Tibial nerve (tissue), 4 donors: ENCODE measurements at regions not wholly inside any gene's neighbourhood (a gene's known extent, or its start where the extent isn't known, plus 50 kb on each side); places are given as distances from the start of the nearest gene placed in this dataset.

Experiments used
- DNase-seq, 2 donors: peaks; one replicate each; pipeline ENCODE4 v3.0.0-alpha.2; 2019; ENCODE audit warnings: low spot score in 2 of 2
- H3K27ac ChIP-seq, 4 donors: fragments of 200-600 bp; sonication (generic) in 3 of 4; one replicate each; pipeline ENCODE4 v1.5.1; 2017 to 2019; ENCODE audit warnings: mild to moderate bottlenecking in 1 of 4
- H3K27me3 ChIP-seq, 2 donors: fragments of 200-600 bp; sonication (generic) in 1 of 2; one replicate each; pipeline versions ENCODE4 v1.5.1 to v1.6.0; 2017 to 2019
- H3K36me3 ChIP-seq, 3 donors: fragments of 200-600 bp; sonication (generic); one replicate each; pipeline ENCODE4 v1.5.1; 2018 to 2019
- H3K4me1 ChIP-seq, 4 donors: fragments of 200-600 bp; sonication (generic) in 3 of 4; one replicate each; pipeline ENCODE4 v1.5.1; 2017 to 2019
- H3K4me3 ChIP-seq, 4 donors: fragments of 200-600 bp; sonication (generic) in 3 of 4; one replicate each; pipeline ENCODE4 v1.5.1; 2017 to 2019; ENCODE audit warnings: mild to moderate bottlenecking in 1 of 4, moderate library complexity in 1 of 4
- H3K9me3 ChIP-seq, 4 donors: fragments of 200-600 bp; sonication (generic) in 3 of 4; one replicate each; pipeline ENCODE4 v1.5.1; 2017 to 2019
- EP300 ChIP-seq, 2 donors: sonication (generic); formaldehyde crosslinking; IDR thresholded peaks; one replicate each; pipeline ENCODE4 v1.6.1; 2017; ENCODE audit warnings: antibody characterized with exemption in 2 of 2, mild to moderate bottlenecking in 1 of 2
- POLR2A ChIP-seq, 2 donors: fragments of 450-650 bp; IDR thresholded peaks; one replicate each; pipeline ENCODE4 v1.6.1; 2017; ENCODE audit warnings: antibody characterized with exemption in 2 of 2, mild to moderate bottlenecking in 2 of 2, moderate library complexity in 2 of 2
- WGBS, 2 donors: methylation state at CpG; one replicate each; pipeline ENCODE4 v1.1.5; 2018; 5-methylcytosine and 5-hydroxymethylcytosine counted together
- TF ChIP-seq, protein P1 (sequence below), 5 experiments: fragments of 200-600 bp in 3 of 5; fragments of 450-650 bp in 2 of 5; sonication (generic) in 3 of 5; IDR thresholded peaks; one replicate each; pipeline ENCODE4 v1.5.1; 2016 to 2019; ENCODE audit warnings: antibody characterized with exemption in 5 of 5, mild to moderate bottlenecking in 3 of 5, moderate library complexity in 2 of 5

DNA sequence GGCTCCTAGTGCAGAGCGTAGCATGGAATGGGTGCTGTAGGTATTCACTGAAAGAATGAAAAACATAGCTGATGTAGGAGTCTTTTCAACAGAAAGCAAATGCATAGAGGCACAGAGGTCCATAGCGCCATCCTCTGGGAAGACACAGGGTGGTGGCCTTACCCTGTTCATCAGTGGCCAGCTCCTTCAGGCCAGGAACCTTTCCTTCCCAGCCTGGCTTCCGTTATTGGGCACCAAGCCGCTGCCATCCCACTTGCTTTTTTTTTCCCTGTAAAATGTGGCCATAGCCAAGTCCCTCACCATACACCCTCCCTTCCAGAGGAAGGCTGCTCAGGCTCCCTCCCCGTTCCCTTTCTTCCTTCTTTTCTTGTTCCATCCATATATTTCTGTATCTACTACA is 118.1 kb downstream of the ZNF621 start:
- DNase-seq = no peak
- Histone ChIP-seq H3K4me3 (no peak overlapping the region), H3K9me3 (no peaks in the 10 kb centered on the region), H3K4me1 (peaks cover 0 to 7% (median 0%) of the 10 kb centered on the region in 4 donors), H3K36me3 (no peaks in the 10 kb centered on the region), H3K27ac (no peak overlapping the region), H3K27me3 (no peaks in the 10 kb centered on the region)
- TF ChIP-seq, protein P1, sequence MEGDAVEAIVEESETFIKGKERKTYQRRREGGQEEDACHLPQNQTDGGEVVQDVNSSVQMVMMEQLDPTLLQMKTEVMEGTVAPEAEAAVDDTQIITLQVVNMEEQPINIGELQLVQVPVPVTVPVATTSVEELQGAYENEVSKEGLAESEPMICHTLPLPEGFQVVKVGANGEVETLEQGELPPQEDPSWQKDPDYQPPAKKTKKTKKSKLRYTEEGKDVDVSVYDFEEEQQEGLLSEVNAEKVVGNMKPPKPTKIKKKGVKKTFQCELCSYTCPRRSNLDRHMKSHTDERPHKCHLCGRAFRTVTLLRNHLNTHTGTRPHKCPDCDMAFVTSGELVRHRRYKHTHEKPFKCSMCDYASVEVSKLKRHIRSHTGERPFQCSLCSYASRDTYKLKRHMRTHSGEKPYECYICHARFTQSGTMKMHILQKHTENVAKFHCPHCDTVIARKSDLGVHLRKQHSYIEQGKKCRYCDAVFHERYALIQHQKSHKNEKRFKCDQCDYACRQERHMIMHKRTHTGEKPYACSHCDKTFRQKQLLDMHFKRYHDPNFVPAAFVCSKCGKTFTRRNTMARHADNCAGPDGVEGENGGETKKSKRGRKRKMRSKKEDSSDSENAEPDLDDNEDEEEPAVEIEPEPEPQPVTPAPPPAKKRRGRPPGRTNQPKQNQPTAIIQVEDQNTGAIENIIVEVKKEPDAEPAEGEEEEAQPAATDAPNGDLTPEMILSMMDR (IDR thresholded peaks at IDR 0.05) = no peak
- TF ChIP-seq POLR2A (IDR thresholded peaks at IDR 0.05) (no peak), EP300 (IDR thresholded peaks at IDR 0.05) (no peak)
- WGBS, 2 donors = 82 to 85% methylated on average over 5 of the region's 5 CpGs

DNA sequence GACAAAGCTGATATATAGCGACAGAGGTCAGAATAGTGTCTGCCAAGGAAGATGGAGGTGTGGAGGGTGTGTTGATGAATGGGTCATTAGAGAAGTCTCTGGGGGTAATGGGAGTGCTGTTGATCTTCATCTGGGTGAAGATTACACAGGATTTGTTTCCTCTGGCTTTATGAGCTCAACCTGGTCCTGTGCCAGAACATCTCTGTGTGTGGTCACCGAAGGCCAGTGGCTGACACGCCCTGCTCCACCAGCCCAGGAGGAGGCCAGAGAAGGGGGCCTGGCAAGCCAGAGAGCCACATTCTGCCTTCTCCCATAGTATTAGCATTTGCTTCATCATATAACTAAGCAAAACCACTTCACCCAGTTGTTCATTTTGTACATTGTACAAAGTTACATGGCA is 121.1 kb downstream of the ZNF621 start:
- H3K9me3 ChIP-seq = no peaks in the 10 kb centered on the region
- WGBS, 2 donors = 51 to 55% methylated on average over 3 of the region's 3 CpGs
- TF ChIP-seq POLR2A (IDR thresholded peaks at IDR 0.05) (no peak), EP300 (IDR thresholded peaks at IDR 0.05) (peak in 1 of 2 donors; percentile 8)
- H3K36me3 ChIP-seq = no peaks in the 10 kb centered on the region
- no peak overlapping the region for H3K27ac ChIP-seq
- H3K4me3 ChIP-seq = no peak overlapping the region
- DNase-seq = peak; percentile 25 to 52
- no peaks in the 10 kb centered on the region for H3K27me3 ChIP-seq
- peaks cover 0 to 7% (median 0%) of the 10 kb centered on the region in 4 donors for H3K4me1 ChIP-seq

DNA sequence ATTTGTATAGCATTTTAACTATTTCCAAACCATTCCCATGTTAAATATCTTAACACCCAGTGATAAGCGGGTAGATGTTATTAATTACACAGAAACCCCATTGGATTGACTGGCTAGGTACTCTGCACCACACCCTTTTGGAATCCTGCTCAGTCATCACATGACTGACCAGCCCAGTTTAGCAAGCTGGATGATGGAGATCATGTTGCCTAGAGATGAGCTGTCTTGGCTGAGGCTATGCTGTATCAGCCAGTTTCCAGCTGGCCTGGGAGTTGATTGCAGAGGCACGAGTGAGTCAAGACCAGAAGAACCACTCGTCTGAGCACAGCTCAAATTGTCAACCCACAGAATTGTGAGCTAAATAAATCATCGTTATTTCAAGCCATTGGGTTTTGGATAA is 124.6 kb downstream of the ZNF621 start:
- no peaks in the 10 kb centered on the region for H3K9me3 ChIP-seq
- no peak overlapping the region for H3K4me3 ChIP-seq
- no peaks in the 10 kb centered on the region for H3K27me3 ChIP-seq
- no peak overlapping the region for H3K27ac ChIP-seq
- TF ChIP-seq, protein P1 (IDR thresholded peaks at IDR 0.05) = no peak
- TF ChIP-seq POLR2A (IDR thresholded peaks at IDR 0.05) (no peak), EP300 (IDR thresholded peaks at IDR 0.05) (no peak)
- 90 to 95% methylated on average over 4 of the region's 4 CpGs for WGBS, 2 donors
- no peaks in the 10 kb centered on the region for H3K36me3 ChIP-seq
- peaks cover 0 to 7% (median 0%) of the 10 kb centered on the region in 4 donors for H3K4me1 ChIP-seq
- DNase-seq = no peak

DNA sequence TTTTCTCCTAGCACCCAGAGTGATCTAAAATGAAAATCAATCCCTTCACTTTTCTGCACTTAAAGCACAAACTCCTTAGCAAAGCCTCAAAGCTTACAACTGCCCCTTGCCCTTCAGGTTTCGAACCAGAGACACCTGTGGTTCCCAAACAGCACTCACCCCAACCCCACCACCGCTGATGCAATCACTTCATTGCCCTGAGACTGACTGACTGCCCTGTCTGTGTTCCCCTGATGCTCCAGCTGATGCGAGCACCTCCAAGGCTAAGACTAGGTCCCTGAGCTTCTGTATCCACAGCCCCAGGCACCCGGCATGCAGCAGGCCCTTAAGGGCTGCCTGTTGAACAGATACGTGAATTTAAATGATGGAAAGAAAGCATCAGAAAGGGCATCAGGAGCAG is 127.3 kb downstream of the ZNF621 start:
- TF ChIP-seq, protein P1 (IDR thresholded peaks at IDR 0.05) = no peak
- TF ChIP-seq EP300 (IDR thresholded peaks at IDR 0.05) = no peak
- no peak for TF ChIP-seq POLR2A (IDR thresholded peaks at IDR 0.05)
- Histone ChIP-seq H3K36me3 (no peaks in the 10 kb centered on the region), H3K9me3 (no peaks in the 10 kb centered on the region), H3K27me3 (no peaks in the 10 kb centered on the region), H3K4me3 (no peak overlapping the region), H3K27ac (no peak overlapping the region), H3K4me1 (no peaks in the 10 kb centered on the region)
- WGBS, 2 donors = 92% methylated on average over 5 of the region's 5 CpGs
- DNase-seq = no peak

DNA sequence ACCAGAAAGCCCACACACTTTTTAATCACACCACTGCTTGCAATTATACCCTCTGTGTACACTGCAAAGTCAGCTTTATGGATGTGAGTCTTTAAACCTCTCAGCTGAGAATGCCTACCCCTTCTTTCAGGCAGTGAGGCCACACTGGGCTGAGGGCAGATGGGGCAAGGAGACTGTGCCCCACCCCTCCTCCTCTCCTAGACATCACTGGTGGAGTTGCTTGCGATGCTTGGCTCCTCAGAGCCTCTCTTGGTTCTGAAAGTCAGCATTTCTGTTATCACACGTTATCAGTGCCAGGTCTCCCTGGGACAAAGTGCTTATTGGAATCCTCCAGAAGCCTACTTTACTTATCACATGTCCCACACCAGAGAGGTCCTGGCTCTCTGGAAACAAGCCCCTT is 128.2 kb downstream of the ZNF621 start:
- TF ChIP-seq, protein P1 (IDR thresholded peaks at IDR 0.05) = no peak
- TF ChIP-seq POLR2A (IDR thresholded peaks at IDR 0.05) = no peak
- DNase-seq = no peak
- Histone ChIP-seq H3K4me3 (no peak overlapping the region), H3K9me3 (no peaks in the 10 kb centered on the region), H3K4me1 (no peaks in the 10 kb centered on the region), H3K36me3 (no peaks in the 10 kb centered on the region), H3K27ac (no peak overlapping the region), H3K27me3 (no peaks in the 10 kb centered on the region)
- WGBS, 2 donors = 48 to 58% methylated on average over 2 of the region's 2 CpGs

DNA sequence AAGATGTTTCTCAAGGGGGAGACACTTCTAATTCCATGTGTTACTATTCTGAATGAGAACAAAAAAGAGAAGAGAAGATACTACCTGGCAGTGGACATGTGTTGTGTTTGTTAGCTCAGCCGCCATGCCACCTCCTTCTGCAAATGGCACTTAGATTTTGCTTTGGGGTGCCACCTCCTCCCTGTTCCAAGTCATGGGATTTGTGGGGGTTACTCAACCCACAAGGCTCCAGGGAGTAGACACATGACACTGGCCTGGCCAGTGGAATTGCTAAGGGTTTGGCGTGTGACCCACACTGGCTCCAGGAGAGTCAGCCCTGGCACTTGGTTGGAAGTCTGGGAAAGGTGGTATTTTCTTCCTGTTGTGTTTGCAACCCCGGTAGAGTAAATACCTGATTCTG is 129.1 kb downstream of the ZNF621 start:
- no peaks in the 10 kb centered on the region for H3K4me1 ChIP-seq
- no peaks in the 10 kb centered on the region for H3K36me3 ChIP-seq
- no peaks in the 10 kb centered on the region for H3K9me3 ChIP-seq
- TF ChIP-seq POLR2A (IDR thresholded peaks at IDR 0.05) (no peak), EP300 (IDR thresholded peaks at IDR 0.05) (no peak)
- TF ChIP-seq, protein P1 (IDR thresholded peaks at IDR 0.05) = no peak
- WGBS, 2 donors = 93 to 94% methylated on average over 3 of the region's 3 CpGs
- H3K27ac ChIP-seq = no peak overlapping the region
- DNase-seq = no peak
- H3K4me3 ChIP-seq = no peak overlapping the region
- no peaks in the 10 kb centered on the region for H3K27me3 ChIP-seq
